Loucy (cell line): ENCODE measurements at regions not wholly inside any gene's neighbourhood (a gene's known extent, or its start where the extent isn't known, plus 50 kb on each side); places are given as distances from the start of the nearest gene placed in this dataset.

Experiments used
- EZH2phosphoT487 ChIP-seq: fragments of 200-600 bp; IDR thresholded peaks from 2 replicates; pipeline ENCODE4 v1.6.1; 2018; ENCODE audit warnings: antibody characterized with exemption, mild to moderate bottlenecking, moderate library complexity, borderline replicate concordance
- TF ChIP-seq, protein P1 (sequence below): fragments of 200-600 bp; sonication (generic); conservative IDR thresholded peaks from 2 replicates; pipeline ENCODE4 v1.5.1; 2014; ENCODE audit warnings: mild to moderate bottlenecking, antibody characterized with exemption, low read length

DNA sequence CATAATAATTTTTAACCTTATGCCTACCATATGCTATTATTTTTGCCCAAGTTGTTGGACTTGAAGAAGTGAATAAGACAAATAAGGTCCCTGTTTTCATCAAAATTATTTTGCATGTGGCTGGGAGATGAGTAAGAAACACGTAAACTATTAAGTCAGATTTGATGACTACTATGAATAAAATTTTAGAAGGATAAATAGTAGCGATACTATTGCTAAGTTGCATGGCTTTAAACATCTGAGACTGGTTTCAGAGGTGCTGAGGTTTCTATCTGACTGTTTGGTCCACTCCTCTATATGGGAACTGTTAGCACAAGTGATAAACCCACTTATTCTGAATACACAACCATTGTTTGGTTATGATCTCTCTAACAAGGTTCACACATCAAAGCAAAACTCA, 674.3 kb upstream of the MDGA2 start:
- TF ChIP-seq, protein P1, sequence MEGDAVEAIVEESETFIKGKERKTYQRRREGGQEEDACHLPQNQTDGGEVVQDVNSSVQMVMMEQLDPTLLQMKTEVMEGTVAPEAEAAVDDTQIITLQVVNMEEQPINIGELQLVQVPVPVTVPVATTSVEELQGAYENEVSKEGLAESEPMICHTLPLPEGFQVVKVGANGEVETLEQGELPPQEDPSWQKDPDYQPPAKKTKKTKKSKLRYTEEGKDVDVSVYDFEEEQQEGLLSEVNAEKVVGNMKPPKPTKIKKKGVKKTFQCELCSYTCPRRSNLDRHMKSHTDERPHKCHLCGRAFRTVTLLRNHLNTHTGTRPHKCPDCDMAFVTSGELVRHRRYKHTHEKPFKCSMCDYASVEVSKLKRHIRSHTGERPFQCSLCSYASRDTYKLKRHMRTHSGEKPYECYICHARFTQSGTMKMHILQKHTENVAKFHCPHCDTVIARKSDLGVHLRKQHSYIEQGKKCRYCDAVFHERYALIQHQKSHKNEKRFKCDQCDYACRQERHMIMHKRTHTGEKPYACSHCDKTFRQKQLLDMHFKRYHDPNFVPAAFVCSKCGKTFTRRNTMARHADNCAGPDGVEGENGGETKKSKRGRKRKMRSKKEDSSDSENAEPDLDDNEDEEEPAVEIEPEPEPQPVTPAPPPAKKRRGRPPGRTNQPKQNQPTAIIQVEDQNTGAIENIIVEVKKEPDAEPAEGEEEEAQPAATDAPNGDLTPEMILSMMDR, result no peak
- no peak for TF ChIP-seq EZH2phosphoT487
